ENCODE measurements at regions not wholly inside any gene's neighbourhood (a gene's known extent, or its start where the extent isn't known, plus 50 kb on each side); places are given as distances from the start of the nearest gene placed in this dataset.

DNA sequence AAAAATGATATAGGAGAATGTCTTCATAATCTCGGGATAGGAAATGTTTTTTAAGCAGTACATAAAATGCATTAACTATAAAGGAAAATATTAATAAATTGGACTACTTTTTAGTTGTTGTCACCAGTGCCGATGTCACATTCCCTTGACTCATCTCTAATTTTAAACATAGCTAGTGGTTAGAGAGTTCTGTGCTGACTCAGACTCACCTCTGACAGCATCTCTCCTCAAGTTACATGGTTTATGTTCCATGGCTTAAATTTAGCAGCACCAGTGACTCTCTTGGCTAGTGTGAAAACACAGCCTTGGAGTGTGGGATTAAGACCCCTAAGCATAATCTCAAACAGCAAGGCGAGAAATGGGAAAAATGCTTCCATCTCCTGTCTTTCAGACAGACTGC is 311.8 kb upstream of the MMS22L start:
- Histone ChIP-seq H3K27ac (ENCODE audit: low read length) (no peak overlapping the region), H3K27me3 (ENCODE audit: control insufficient read depth, insufficient read depth, low read length) (peaks cover 97% of the 10 kb centered on the region), H3K9ac (ENCODE audit: low read length) (no peak overlapping the region), H3K4me1 (ENCODE audit: control insufficient read depth, low read depth, low read length) (peaks cover 10% of the 10 kb centered on the region), H3K4me3 (ENCODE audit: low read length) (no peak overlapping the region), H3K36me3 (ENCODE audit: control insufficient read depth, low read depth, low read length) (no peaks in the 10 kb centered on the region), H3K9me3 (ENCODE audit: control insufficient read depth, low read depth, low read length) (no peaks in the 10 kb centered on the region)

DNA sequence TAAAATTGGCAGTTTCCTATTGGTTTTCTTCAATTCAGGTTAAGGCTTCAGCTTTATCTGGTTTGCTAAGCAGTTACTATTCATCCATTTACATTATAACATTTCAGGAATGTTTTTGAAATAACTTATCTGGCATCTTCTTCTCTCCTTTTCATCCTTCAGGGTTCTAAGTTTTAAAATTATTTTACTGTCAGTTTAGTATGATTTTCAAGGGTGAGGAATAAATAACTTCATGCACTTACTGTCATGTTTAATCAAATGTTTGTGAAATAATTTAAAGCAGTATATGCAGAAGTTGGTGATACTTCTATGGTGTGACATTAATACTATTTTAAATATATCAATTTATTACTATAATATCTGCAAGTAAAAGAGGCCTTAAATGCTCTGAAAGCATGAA is 338.1 kb upstream of the MMS22L start:
- Histone ChIP-seq H3K4me1 (ENCODE audit: control insufficient read depth, low read depth, low read length) (no peaks in the 10 kb centered on the region), H3K4me3 (ENCODE audit: low read length) (no peak overlapping the region), H3K9ac (ENCODE audit: low read length) (no peak overlapping the region), H3K27me3 (ENCODE audit: control insufficient read depth, insufficient read depth, low read length) (no peaks in the 10 kb centered on the region), H3K27ac (ENCODE audit: low read length) (no peak overlapping the region), H3K36me3 (ENCODE audit: control insufficient read depth, low read depth, low read length) (no peaks in the 10 kb centered on the region), H3K9me3 (ENCODE audit: control insufficient read depth, low read depth, low read length) (no peaks in the 10 kb centered on the region)

DNA sequence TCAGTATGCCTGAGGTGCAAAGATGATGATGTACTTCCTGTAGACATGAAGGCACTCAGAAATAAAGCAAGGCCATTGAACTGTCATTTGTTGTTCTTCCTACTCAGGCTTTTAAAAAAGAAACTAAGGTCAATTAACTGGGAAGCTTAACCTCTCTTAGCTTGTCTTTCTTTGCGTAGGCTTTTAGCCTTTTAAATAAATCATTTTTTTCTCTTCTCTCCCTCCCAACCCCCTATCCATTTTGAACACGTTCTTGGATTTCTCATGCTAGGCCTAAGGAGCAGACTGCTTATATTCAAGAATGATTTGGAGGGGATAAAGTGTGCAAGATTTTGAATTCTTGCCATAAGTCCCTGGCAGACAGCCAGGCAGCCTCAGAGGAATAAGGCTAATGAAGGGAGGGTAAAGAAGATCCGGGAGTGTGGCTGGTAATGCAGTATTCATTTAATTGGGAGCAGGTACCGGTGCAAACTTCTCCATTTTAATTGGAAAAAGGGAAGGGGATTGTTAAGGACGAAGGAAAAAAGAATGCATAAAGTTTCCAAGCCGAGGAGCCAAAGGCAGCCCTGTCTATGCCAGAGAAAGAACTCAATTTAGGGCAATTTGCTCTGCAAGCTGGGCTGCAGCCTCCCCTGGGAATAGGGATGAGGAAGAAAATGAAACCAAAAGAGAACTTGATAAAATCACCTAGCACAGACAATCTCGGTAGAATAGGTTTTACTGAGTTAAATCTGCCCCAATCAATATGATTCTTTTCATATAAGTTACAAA is 343.8 kb upstream of the MMS22L start:
- no peaks in the 10 kb centered on the region for H3K27me3 ChIP-seq (ENCODE audit: control insufficient read depth, insufficient read depth, low read length)
- H3K4me3 ChIP-seq (ENCODE audit: low read length), result no peak overlapping the region
- H3K9me3 ChIP-seq (ENCODE audit: control insufficient read depth, low read depth, low read length), result no peaks in the 10 kb centered on the region
- no peaks in the 10 kb centered on the region for H3K4me1 ChIP-seq (ENCODE audit: control insufficient read depth, low read depth, low read length)
- H3K9ac ChIP-seq (ENCODE audit: low read length), result no peak overlapping the region
- H3K36me3 ChIP-seq (ENCODE audit: control insufficient read depth, low read depth, low read length), result no peaks in the 10 kb centered on the region
- no peak overlapping the region for H3K27ac ChIP-seq (ENCODE audit: low read length)

DNA sequence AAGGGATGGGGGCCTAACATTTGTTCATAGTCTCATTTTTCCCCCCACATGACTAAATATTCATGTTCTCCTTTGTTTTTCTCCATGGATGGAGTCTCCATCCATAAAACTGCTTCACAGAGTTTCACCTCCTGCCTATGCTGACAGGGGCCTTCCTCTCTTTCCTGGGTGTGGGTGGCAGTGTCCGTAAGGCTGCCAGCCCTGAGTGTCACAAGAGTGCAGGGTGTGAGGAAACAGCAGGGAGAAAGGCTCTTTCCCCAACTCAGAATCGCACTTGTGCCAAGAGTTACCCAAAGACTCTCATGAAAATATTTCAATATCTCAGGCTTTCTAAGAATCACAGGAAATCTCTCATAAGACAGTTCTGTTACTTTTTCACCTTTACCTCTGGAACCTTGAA is 346.2 kb upstream of the MMS22L start:
- no peaks in the 10 kb centered on the region for H3K27me3 ChIP-seq (ENCODE audit: control insufficient read depth, insufficient read depth, low read length)
- no peak overlapping the region for H3K9ac ChIP-seq (ENCODE audit: low read length)
- H3K27ac ChIP-seq (ENCODE audit: low read length), result no peak overlapping the region
- no peaks in the 10 kb centered on the region for H3K9me3 ChIP-seq (ENCODE audit: control insufficient read depth, low read depth, low read length)
- no peaks in the 10 kb centered on the region for H3K36me3 ChIP-seq (ENCODE audit: control insufficient read depth, low read depth, low read length)
- no peaks in the 10 kb centered on the region for H3K4me1 ChIP-seq (ENCODE audit: control insufficient read depth, low read depth, low read length)
- H3K4me3 ChIP-seq (ENCODE audit: low read length), result no peak overlapping the region

DNA sequence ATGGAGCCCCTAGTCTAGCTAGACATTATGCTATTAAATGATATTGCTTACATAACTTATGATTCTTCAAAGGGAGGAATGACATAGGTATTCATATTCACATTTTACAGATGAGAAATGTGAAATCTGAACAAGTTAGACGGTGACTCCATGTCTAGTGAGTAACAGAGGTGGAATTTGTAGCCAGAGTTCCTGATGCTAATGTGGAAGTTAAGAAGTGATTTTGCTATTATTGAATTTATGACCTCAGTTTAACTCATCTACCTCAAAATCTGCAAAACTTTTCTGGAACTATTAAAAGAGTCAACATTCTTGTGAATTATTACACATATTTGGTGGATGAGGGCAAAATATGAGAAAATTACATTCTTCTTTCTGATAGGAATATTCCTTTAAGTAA is 347.6 kb upstream of the MMS22L start:
- H3K27ac ChIP-seq (ENCODE audit: low read length), result no peak overlapping the region
- H3K4me3 ChIP-seq (ENCODE audit: low read length), result no peak overlapping the region
- no peaks in the 10 kb centered on the region for H3K36me3 ChIP-seq (ENCODE audit: control insufficient read depth, low read depth, low read length)
- H3K27me3 ChIP-seq (ENCODE audit: control insufficient read depth, insufficient read depth, low read length), result no peaks in the 10 kb centered on the region
- H3K9me3 ChIP-seq (ENCODE audit: control insufficient read depth, low read depth, low read length), result no peaks in the 10 kb centered on the region
- no peak overlapping the region for H3K9ac ChIP-seq (ENCODE audit: low read length)
- H3K4me1 ChIP-seq (ENCODE audit: control insufficient read depth, low read depth, low read length), result no peaks in the 10 kb centered on the region

GRCh38 chr6:97632341-97632740 is 349.3 kb upstream of the MMS22L start:
- Histone ChIP-seq H3K9ac (ENCODE audit: low read length) (no peak overlapping the region), H3K27ac (ENCODE audit: low read length) (no peak overlapping the region), H3K36me3 (ENCODE audit: control insufficient read depth, low read depth, low read length) (no peaks in the 10 kb centered on the region)

GRCh38 chr6:97639702-97640101 is 356.7 kb upstream of the MMS22L start:
- no peak overlapping the region for H3K9ac ChIP-seq (ENCODE audit: low read length)
- H3K4me3 ChIP-seq (ENCODE audit: low read length), result no peak overlapping the region
- H3K36me3 ChIP-seq (ENCODE audit: control insufficient read depth, low read depth, low read length), result no peaks in the 10 kb centered on the region

More at GRCh38 chr6:97632341-97632740, 349.3 kb upstream of the MMS22L start:
- no peak overlapping the region for H3K4me3 ChIP-seq (ENCODE audit: low read length)
- H3K9me3 ChIP-seq (ENCODE audit: control insufficient read depth, low read depth, low read length), result no peaks in the 10 kb centered on the region
- H3K4me1 ChIP-seq (ENCODE audit: control insufficient read depth, low read depth, low read length), result no peaks in the 10 kb centered on the region
- no peaks in the 10 kb centered on the region for H3K27me3 ChIP-seq (ENCODE audit: control insufficient read depth, insufficient read depth, low read length)

GRCh38 chr6:97644353-97644752 is 361.3 kb upstream of the MMS22L start:
- Histone ChIP-seq H3K36me3 (ENCODE audit: control insufficient read depth, low read depth, low read length) (no peaks in the 10 kb centered on the region), H3K27ac (ENCODE audit: low read length) (no peak overlapping the region), H3K4me1 (ENCODE audit: control insufficient read depth, low read depth, low read length) (no peaks in the 10 kb centered on the region), H3K4me3 (ENCODE audit: low read length) (no peak overlapping the region), H3K9me3 (ENCODE audit: control insufficient read depth, low read depth, low read length) (peaks cover 6% of the 10 kb centered on the region), H3K27me3 (ENCODE audit: control insufficient read depth, insufficient read depth, low read length) (no peaks in the 10 kb centered on the region), H3K9ac (ENCODE audit: low read length) (no peak overlapping the region)

More at GRCh38 chr6:97639702-97640101, 356.7 kb upstream of the MMS22L start:
- H3K27ac ChIP-seq (ENCODE audit: low read length), result no peak overlapping the region
- H3K27me3 ChIP-seq (ENCODE audit: control insufficient read depth, insufficient read depth, low read length), result no peaks in the 10 kb centered on the region
- no peaks in the 10 kb centered on the region for H3K4me1 ChIP-seq (ENCODE audit: control insufficient read depth, low read depth, low read length)
- H3K9me3 ChIP-seq (ENCODE audit: control insufficient read depth, low read depth, low read length), result peaks cover 6% of the 10 kb centered on the region

- Histone ChIP-seq H3K36me3 (ENCODE audit: control insufficient read depth, low read depth, low read length) (no peaks in the 10 kb centered on the region), H3K4me1 (ENCODE audit: control insufficient read depth, low read depth, low read length) (no peaks in the 10 kb centered on the region), H3K27me3 (ENCODE audit: control insufficient read depth, insufficient read depth, low read length) (no peaks in the 10 kb centered on the region), H3K9me3 (ENCODE audit: control insufficient read depth, low read depth, low read length) (no peaks in the 10 kb centered on the region), H3K4me3 (ENCODE audit: low read length) (no peak overlapping the region), H3K27ac (ENCODE audit: low read length) (no peak overlapping the region), H3K9ac (ENCODE audit: low read length) (no peak overlapping the region)
These were observed 362.7 kb upstream of the MMS22L start for GRCh38 chr6:97645757-97646156.

DNA sequence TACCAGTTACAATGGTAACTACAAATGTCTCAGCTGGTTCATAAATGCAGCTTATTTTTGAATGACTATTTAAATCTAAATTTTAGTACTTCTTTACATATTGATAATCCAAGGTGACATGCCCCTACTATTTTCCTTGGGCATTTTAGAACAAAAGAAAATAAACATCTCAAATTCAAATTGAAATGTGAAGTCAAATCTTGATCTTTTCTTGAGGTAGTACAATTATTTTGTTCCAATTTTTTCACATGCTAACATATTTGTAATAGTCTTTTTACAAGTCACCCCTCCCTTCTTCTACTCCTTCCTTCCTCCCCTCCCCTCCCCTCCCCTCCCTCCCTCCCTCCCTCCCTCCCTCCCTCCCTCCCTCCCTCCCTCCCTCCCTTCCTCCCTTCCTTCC is 370.1 kb upstream of the MMS22L start:
- Histone ChIP-seq H3K9me3 (ENCODE audit: control insufficient read depth, low read depth, low read length) (no peaks in the 10 kb centered on the region), H3K27ac (ENCODE audit: low read length) (no peak overlapping the region), H3K9ac (ENCODE audit: low read length) (no peak overlapping the region), H3K36me3 (ENCODE audit: control insufficient read depth, low read depth, low read length) (no peaks in the 10 kb centered on the region), H3K4me1 (ENCODE audit: control insufficient read depth, low read depth, low read length) (no peaks in the 10 kb centered on the region), H3K27me3 (ENCODE audit: control insufficient read depth, insufficient read depth, low read length) (no peaks in the 10 kb centered on the region), H3K4me3 (ENCODE audit: low read length) (no peak overlapping the region)

- Histone ChIP-seq H3K4me3 (ENCODE audit: low read length) (no peak overlapping the region), H3K27ac (ENCODE audit: low read length) (no peak overlapping the region), H3K9ac (ENCODE audit: low read length) (no peak overlapping the region), H3K9me3 (ENCODE audit: control insufficient read depth, low read depth, low read length) (no peaks in the 10 kb centered on the region), H3K36me3 (ENCODE audit: control insufficient read depth, low read depth, low read length) (no peaks in the 10 kb centered on the region), H3K4me1 (ENCODE audit: control insufficient read depth, low read depth, low read length) (no peaks in the 10 kb centered on the region), H3K27me3 (ENCODE audit: control insufficient read depth, insufficient read depth, low read length) (no peaks in the 10 kb centered on the region)
These were observed 370.5 kb upstream of the MMS22L start for GRCh38 chr6:97653517-97653916.

GRCh38 chr6:97654674-97655073 is 371.7 kb upstream of the MMS22L start:
- H3K9me3 ChIP-seq (ENCODE audit: control insufficient read depth, low read depth, low read length), result no peaks in the 10 kb centered on the region
- H3K36me3 ChIP-seq (ENCODE audit: control insufficient read depth, low read depth, low read length), result no peaks in the 10 kb centered on the region
- no peaks in the 10 kb centered on the region for H3K4me1 ChIP-seq (ENCODE audit: control insufficient read depth, low read depth, low read length)
- H3K27me3 ChIP-seq (ENCODE audit: control insufficient read depth, insufficient read depth, low read length), result no peaks in the 10 kb centered on the region
- no peak overlapping the region for H3K27ac ChIP-seq (ENCODE audit: low read length)
- H3K4me3 ChIP-seq (ENCODE audit: low read length), result no peak overlapping the region
- no peak overlapping the region for H3K9ac ChIP-seq (ENCODE audit: low read length)

Measured in iPS-18a (cell line).